H1 (cell line): ENCODE measurements at regions not wholly inside any gene's neighbourhood (a gene's known extent, or its start where the extent isn't known, plus 50 kb on each side); places are given as distances from the start of the nearest gene placed in this dataset.

Experiments
- CTCF ChIA-PET: fragments of 300-600 bp; sonication (Branson Sonifier 250); formaldehyde crosslinking; loops from one replicate; lab custom pipeline; 2021; ENCODE audit not compliant: partially characterized antibody; lab: Charles Lee
- POLR2A ChIA-PET: fragments of 300-600 bp; sonication (Branson Sonifier 250); formaldehyde crosslinking; loops from one replicate; lab custom pipeline; 2021; ENCODE audit warnings: inconsistent platforms; ENCODE audit not compliant: partially characterized antibody; lab: Charles Lee
- DNase-seq, 2 experiments: peaks; one replicate each; pipeline versions ENCODE4 v3.0.0 to v3.0.0-alpha.2; 2010 to 2022; ENCODE audit warnings: low spot score in 2 of 2, low read depth in 1 of 2, mixed read lengths in 1 of 2
- FAIRE-seq: peaks from 2 replicates; lab custom pipeline; 2011; peaks lifted over from hg19 to GRCh38; lab: Jason Lieb, UNC
- H2AFZ ChIP-seq: 2 replicates; pipeline ENCODE4 v1.8.1; 2012; ENCODE audit warnings: low read length, inconsistent platforms
- H2AK5ac ChIP-seq: 2 replicates; pipeline ENCODE4 v1.6.1; 2013; ENCODE audit warnings: low read depth, low read length
- H2BK120ac ChIP-seq: replicated peaks from 2 replicates; pipeline ENCODE3; 2013; ENCODE audit warnings: low read depth, low read length, inconsistent platforms
- H2BK12ac ChIP-seq: 2 replicates; pipeline ENCODE4 v1.6.1; 2013; ENCODE audit warnings: low read depth, low read length
- H2BK15ac ChIP-seq: 2 replicates; pipeline ENCODE4 v1.6.1; 2013; ENCODE audit warnings: low read length
- H2BK20ac ChIP-seq: 2 replicates; pipeline ENCODE4 v1.6.1; 2013; ENCODE audit warnings: low read length
- H2BK5ac ChIP-seq: 2 replicates; pipeline ENCODE4 v1.6.1; 2013; ENCODE audit warnings: low read depth, low read length
- H3K14ac ChIP-seq: 2 replicates; pipeline ENCODE4 v1.6.1; 2013; ENCODE audit warnings: inconsistent platforms; ENCODE audit not compliant: insufficient read length
- H3K18ac ChIP-seq: 2 replicates; pipeline ENCODE4 v1.6.1; 2013; ENCODE audit warnings: low read length; ENCODE audit errors: extremely low read depth
- H3K23ac ChIP-seq: 2 replicates; pipeline ENCODE4 v1.6.1; 2013; ENCODE audit warnings: inconsistent platforms; ENCODE audit not compliant: insufficient read length
- H3K23me2 ChIP-seq: 2 replicates; pipeline ENCODE4 v1.6.1; 2013; ENCODE audit warnings: low read depth, low read length
- H3K27ac ChIP-seq: 2 replicates; pipeline ENCODE4 v1.6.1; 2011; ENCODE audit warnings: low read depth, low read length, inconsistent platforms
- H3K27me3 ChIP-seq, 4 experiments: replicated peaks in 1 of 4; 1 replicate in 1 of 4; 2 replicates in 3 of 4; pipeline versions ENCODE4 v1.6.1 to v1.8.1; 2011 to 2013; ENCODE audit warnings: low read length in 3 of 4, mild to moderate bottlenecking in 3 of 4, inconsistent platforms in 2 of 4, mixed read lengths in 2 of 4, moderate library complexity in 1 of 4; ENCODE audit not compliant: control insufficient read depth in 3 of 4, insufficient read depth in 3 of 4; ENCODE audit errors: extremely low read depth in 1 of 4
- H3K36me3 ChIP-seq, 4 experiments: 2 replicates each; pipeline versions ENCODE4 v1.6.1 to v1.8.1; 2011 to 2013; ENCODE audit warnings: mild to moderate bottlenecking in 4 of 4, low read length in 3 of 4, moderate library complexity in 2 of 4, control low read depth in 1 of 4, inconsistent platforms in 1 of 4; ENCODE audit not compliant: insufficient read depth in 4 of 4, control insufficient read depth in 2 of 4
- H3K4ac ChIP-seq: replicated peaks from 2 replicates; pipeline ENCODE3; 2013; ENCODE audit warnings: low read length, low read depth, mixed read lengths, inconsistent platforms; ENCODE audit not compliant: insufficient read length
- H3K4me1 ChIP-seq, 4 experiments: replicated peaks in 1 of 4; 1 replicate in 1 of 4; 2 replicates in 3 of 4; pipeline versions ENCODE4 v1.6.1 to v1.8.1; 2011 to 2013; ENCODE audit warnings: low read length in 3 of 4, inconsistent platforms in 2 of 4, mixed read lengths in 1 of 4; ENCODE audit not compliant: insufficient read depth in 4 of 4, control insufficient read depth in 3 of 4
- H3K4me2 ChIP-seq, 2 experiments: 2 replicates each; pipeline versions ENCODE4 v1.6.1 to v1.8.1; 2011 to 2013; ENCODE audit warnings: low read depth in 2 of 2, low read length in 2 of 2, control low read depth in 1 of 2, inconsistent platforms in 1 of 2, mild to moderate bottlenecking in 1 of 2; ENCODE audit not compliant: insufficient read depth in 1 of 2
- H3K4me3 ChIP-seq, 4 experiments: fragments of 200-600, 300-600 bp in 1 of 4; sonication (generic), shearing (Covaris generic), sonication (Bioruptor Twin) in 1 of 4; 2 replicates each; pipeline versions ENCODE4 v1.5.1 to v1.8.1; 2011 to 2016; ENCODE audit warnings: low read length in 4 of 4, low read depth in 3 of 4, control low read depth in 2 of 4, inconsistent platforms in 2 of 4, mild to moderate bottlenecking in 2 of 4, mixed read lengths in 1 of 4, moderate library complexity in 1 of 4; ENCODE audit not compliant: insufficient read depth in 2 of 4; ENCODE audit errors: extremely low read depth in 1 of 4
- H3K56ac ChIP-seq: replicated peaks from 2 replicates; pipeline ENCODE3; 2013; ENCODE audit warnings: low read depth, mild to moderate bottlenecking, mixed read lengths, low read length, inconsistent platforms; ENCODE audit not compliant: insufficient read length
- H3K79me1 ChIP-seq: 2 replicates; pipeline ENCODE4 v1.6.1; 2013; ENCODE audit warnings: low read depth, low read length, control low read depth
- H3K79me2 ChIP-seq, 2 experiments: 2 replicates each; pipeline versions ENCODE4 v1.6.1 to v1.8.1; 2012 to 2013; ENCODE audit warnings: low read length in 2 of 2, mild to moderate bottlenecking in 2 of 2, inconsistent platforms in 1 of 2; ENCODE audit not compliant: insufficient read depth in 2 of 2, control insufficient read depth in 1 of 2
- H3K9ac ChIP-seq, 4 experiments: replicated peaks in 1 of 4; 1 replicate in 1 of 4; 2 replicates in 3 of 4; pipeline versions ENCODE4 v1.6.1 to v1.8.1; 2011 to 2013; ENCODE audit warnings: low read depth in 3 of 4, low read length in 3 of 4, control low read depth in 2 of 4, mild to moderate bottlenecking in 2 of 4, moderate library complexity in 2 of 4, inconsistent platforms in 1 of 4; ENCODE audit errors: extremely low read depth in 1 of 4
- H3K9me3 ChIP-seq, 2 experiments: 2 replicates each; pipeline versions ENCODE4 v1.6.1 to v1.8.1; 2012 to 2013; ENCODE audit warnings: mild to moderate bottlenecking in 2 of 2, moderate library complexity in 2 of 2, control low read depth in 1 of 2, inconsistent platforms in 1 of 2, low read depth in 1 of 2, low read length in 1 of 2, mixed read lengths in 1 of 2; ENCODE audit not compliant: insufficient read depth in 2 of 2
- H4K20me1 ChIP-seq, 2 experiments: replicated peaks in 1 of 2; 2 replicates each; pipeline versions ENCODE3 to v1.8.1; 2011 to 2013; ENCODE audit warnings: inconsistent platforms in 2 of 2, low read length in 2 of 2, mild to moderate bottlenecking in 1 of 2; ENCODE audit not compliant: insufficient read depth in 2 of 2, control insufficient read depth in 1 of 2
- H4K5ac ChIP-seq: 2 replicates; pipeline ENCODE4 v1.6.1; 2013; ENCODE audit warnings: low read length, low read depth, mixed read lengths, inconsistent platforms; ENCODE audit not compliant: insufficient read length
- H4K8ac ChIP-seq: 2 replicates; pipeline ENCODE4 v1.8.0; 2013; ENCODE audit warnings: mild to moderate bottlenecking, moderate library complexity, low read length, inconsistent platforms; ENCODE audit not compliant: insufficient read depth; ENCODE audit errors: extremely low read depth
- H4K91ac ChIP-seq: replicated peaks from 2 replicates; pipeline ENCODE3; 2013; ENCODE audit warnings: low read length, mixed read lengths, inconsistent platforms; ENCODE audit not compliant: insufficient read length
- BACH1 ChIP-seq: IDR thresholded peaks from 2 replicates; pipeline ENCODE4 v1.6.1; 2012; ENCODE audit warnings: low read length, improper control_type of control experiment
- CREB1 ChIP-seq: IDR thresholded peaks from 2 replicates; pipeline ENCODE4 v1.6.1; 2012; ENCODE audit warnings: inconsistent platforms
- CTBP2 ChIP-seq: IDR thresholded peaks from 2 replicates; pipeline ENCODE4 v1.7.0; 2011; ENCODE audit warnings: borderline replicate concordance, mild to moderate bottlenecking, moderate library complexity, mixed read lengths, low read length; ENCODE audit not compliant: insufficient read depth, insufficient read length
- EP300 ChIP-seq, 2 experiments: IDR thresholded peaks; 1 replicate in 1 of 2; 2 replicates in 1 of 2; pipeline ENCODE4 v1.6.1; 2011 to 2012; ENCODE audit warnings: low read depth in 2 of 2, low read length in 2 of 2, mild to moderate bottlenecking in 2 of 2, borderline replicate concordance in 1 of 2, inconsistent platforms in 1 of 2, moderate library complexity in 1 of 2
- EZH2 ChIP-seq: fragments of 200-600 bp; sonication (generic); IDR thresholded peaks from 2 replicates; pipeline ENCODE4 v1.7.1; 2012; ENCODE audit warnings: low read depth, mild to moderate bottlenecking, moderate library complexity, low read length, inconsistent platforms; ENCODE audit not compliant: severe bottlenecking
- GABPA ChIP-seq: IDR thresholded peaks from 2 replicates; pipeline ENCODE4 v1.6.1; 2011; ENCODE audit warnings: mild to moderate bottlenecking, low read length, moderate library complexity, borderline replicate concordance; ENCODE audit not compliant: insufficient read depth
- GTF2F1 ChIP-seq: IDR thresholded peaks from 2 replicates; pipeline ENCODE4 v1.6.1; 2012; ENCODE audit warnings: low read depth, low read length, improper control_type of control experiment, borderline replicate concordance
- JUND ChIP-seq: IDR thresholded peaks from 2 replicates; pipeline ENCODE4 v1.6.1; 2011; ENCODE audit warnings: mild to moderate bottlenecking, improper control_type of control experiment, low read length
- NANOG ChIP-seq: IDR thresholded peaks from 2 replicates; pipeline ENCODE4 v1.6.1; 2011; ENCODE audit warnings: low read length, low read depth, mild to moderate bottlenecking, inconsistent platforms; ENCODE audit not compliant: insufficient read depth, poor library complexity, severe bottlenecking
- POU5F1 ChIP-seq: IDR thresholded peaks from 2 replicates; pipeline ENCODE4 v1.6.1; 2011; ENCODE audit warnings: low read depth, mild to moderate bottlenecking, low read length, moderate library complexity
- RXRA ChIP-seq: IDR thresholded peaks from 2 replicates; pipeline ENCODE4 v1.6.1; 2011; ENCODE audit warnings: low read depth, mild to moderate bottlenecking, low read length, moderate library complexity; ENCODE audit not compliant: insufficient read depth
- SIRT6 ChIP-seq: IDR thresholded peaks from one replicate; pipeline ENCODE4 v1.7.1; 2012; ENCODE audit warnings: low read length, inconsistent platforms
- SIX5 ChIP-seq: IDR thresholded peaks from 2 replicates; pipeline ENCODE4 v1.6.1; 2011; ENCODE audit warnings: mild to moderate bottlenecking, low read depth, low read length
- SUZ12 ChIP-seq: fragments of 200-600 bp; sonication (generic); IDR thresholded peaks from 2 replicates; pipeline ENCODE4 v1.6.1; 2012; ENCODE audit warnings: mild to moderate bottlenecking, inconsistent platforms, low read length, moderate library complexity, mixed read lengths
- TAF1 ChIP-seq: IDR thresholded peaks from 2 replicates; pipeline ENCODE4 v1.6.1; 2011; ENCODE audit warnings: mild to moderate bottlenecking, low read depth, low read length
- TBP ChIP-seq: IDR thresholded peaks from 2 replicates; pipeline ENCODE4 v1.6.1; 2011; ENCODE audit warnings: low read depth, low read length, improper control_type of control experiment
- WGBS, 2 experiments: shearing (Covaris generic) in 1 of 2; methylation state at CpG; one replicate each; pipeline versions ENCODE4 v1.1.6 to v1.1.7; 2013 to 2015; ENCODE audit warnings: low lambda C conversion rate in 2 of 2, mixed read lengths in 2 of 2, inconsistent platforms in 1 of 2, low coverage in 1 of 2, missing lambda C conversion rate in 1 of 2; ENCODE audit not compliant: insufficient replicate concordance in 2 of 2, insufficient coverage in 1 of 2, insufficient read length in 1 of 2; ENCODE audit errors: extremely low coverage in 1 of 2, missing lambda C conversion rate in 1 of 2; 5-methylcytosine and 5-hydroxymethylcytosine counted together

DNA sequence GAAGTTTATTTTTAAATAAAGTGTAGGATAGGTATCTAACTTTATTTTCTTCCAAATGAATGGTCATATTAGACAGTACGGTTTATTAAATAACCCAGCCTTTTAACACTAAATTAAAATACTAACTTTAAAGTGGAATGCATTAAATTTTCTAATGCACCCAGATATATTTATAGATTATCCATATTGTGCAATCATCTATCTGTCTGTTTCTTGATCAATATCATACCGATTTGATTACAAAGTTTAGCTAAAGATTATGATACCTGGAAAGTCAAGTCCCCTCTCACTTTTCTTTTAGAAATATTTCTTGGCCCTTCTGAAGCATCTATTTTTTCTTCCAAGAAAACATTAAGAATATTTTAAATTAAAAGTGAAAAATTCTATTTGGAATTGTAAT lies 124.3 kb upstream of the PDE5A start:
- H3K4me1 ChIP-seq, result no peaks in the 10 kb centered on the region
- no peaks in the 10 kb centered on the region for H3K36me3 ChIP-seq
- no peaks in the 10 kb centered on the region for H3K79me2 ChIP-seq
- no peaks in the 10 kb centered on the region for H3K79me1 ChIP-seq
- 93% methylated on average over 2 of the region's 2 CpGs; no CpG with 5 or more reads in 1 of the 2 experiments for WGBS, 2 experiments
- H3K4ac ChIP-seq, result no peak overlapping the region
- no peak overlapping the region for H2BK15ac ChIP-seq
- H4K8ac ChIP-seq, result no peak overlapping the region
- CTCF ChIA-PET, result no interaction called here
- H2AK5ac ChIP-seq, result no peak overlapping the region
- H2BK5ac ChIP-seq, result no peak overlapping the region
- H4K91ac ChIP-seq, result no peak overlapping the region
- H3K4me3 ChIP-seq, result no peak overlapping the region
- H3K23ac ChIP-seq, result no peak overlapping the region
- no peak overlapping the region for H2BK120ac ChIP-seq
- no peak overlapping the region for H2BK12ac ChIP-seq
- H4K20me1 ChIP-seq, result no peaks in the 10 kb centered on the region
- H3K14ac ChIP-seq, result no peak overlapping the region
- no peak for DNase-seq
- H3K18ac ChIP-seq, result no peak overlapping the region
- no peak overlapping the region for H3K9ac ChIP-seq
- no peak for FAIRE-seq
- no peaks in the 10 kb centered on the region for H3K27me3 ChIP-seq
- H3K4me2 ChIP-seq, result no peak overlapping the region
- H3K56ac ChIP-seq, result no peak overlapping the region
- H3K27ac ChIP-seq, result no peak overlapping the region
- no peak overlapping the region for H4K5ac ChIP-seq
- POLR2A ChIA-PET, result no interaction called here
- no peak overlapping the region for H2BK20ac ChIP-seq
- no peak overlapping the region for H2AFZ ChIP-seq
- H3K23me2 ChIP-seq, result no peaks in the 10 kb centered on the region
- no peaks in the 10 kb centered on the region for H3K9me3 ChIP-seq
- TF ChIP-seq JUND (no peak), EZH2 (no peak), SIX5 (no peak), SIRT6 (no peak), GABPA (no peak), EP300 (IDR thresholded peaks at IDR 0.05; ENCODE audit: borderline replicate concordance in 1 of 2, low read depth in 2 of 2, low read length in 2 of 2) (no peak), RXRA (no peak), BACH1 (no peak), CREB1 (no peak), TAF1 (no peak), GTF2F1 (no peak), TBP (no peak), POU5F1 (no peak), NANOG (no peak), SUZ12 (no peak), CTBP2 (no peak)
